Mesendoderm (in vitro differentiated cells): ENCODE measurements at regions not wholly inside any gene's neighbourhood (a gene's known extent, or its start where the extent isn't known, plus 50 kb on each side); places are given as distances from the start of the nearest gene placed in this dataset.

ENCODE experiments used
- DNase-seq: peaks from one replicate; pipeline ENCODE4 v3.0.0; 2013
- H2AK5ac ChIP-seq: 2 replicates; pipeline ENCODE4 v1.6.1; 2013; ENCODE audit warnings: low read length, inconsistent platforms
- H2BK120ac ChIP-seq: 2 replicates; pipeline ENCODE4 v1.6.1; 2013; ENCODE audit warnings: low read depth, mild to moderate bottlenecking, low read length, moderate library complexity, mixed read lengths
- H2BK15ac ChIP-seq: replicated peaks from 2 replicates; pipeline ENCODE4 v1.6.1; 2013; ENCODE audit warnings: low read depth, mild to moderate bottlenecking, moderate library complexity
- H2BK5ac ChIP-seq: 2 replicates; pipeline ENCODE4 v1.6.1; 2013; ENCODE audit warnings: low read length, inconsistent platforms
- H3K18ac ChIP-seq: 2 replicates; pipeline ENCODE4 v1.6.1; 2013; ENCODE audit warnings: mild to moderate bottlenecking, low read length, mixed read lengths
- H3K23ac ChIP-seq: one replicate; pipeline ENCODE4 v1.6.1; 2013; ENCODE audit warnings: low read length
- H3K27ac ChIP-seq: 2 replicates; pipeline ENCODE4 v1.5.1; 2013; ENCODE audit warnings: low read depth, mild to moderate bottlenecking, inconsistent platforms, low read length, moderate library complexity
- H3K27me3 ChIP-seq: 2 replicates; pipeline ENCODE4 v1.6.1; 2013; ENCODE audit warnings: low read length, control low read depth, mild to moderate bottlenecking, inconsistent platforms; ENCODE audit not compliant: insufficient read depth, poor library complexity
- H3K36me3 ChIP-seq: 2 replicates; pipeline ENCODE4 v1.6.1; 2013; ENCODE audit warnings: low read length, inconsistent platforms; ENCODE audit not compliant: control insufficient read depth, insufficient read depth
- H3K4ac ChIP-seq: one replicate; pipeline ENCODE4 v1.6.1; 2013; ENCODE audit warnings: low read depth, mild to moderate bottlenecking, low read length, moderate library complexity
- H3K4me1 ChIP-seq: 2 replicates; pipeline ENCODE4 v1.6.1; 2013; ENCODE audit warnings: low read depth, low read length, inconsistent platforms; ENCODE audit not compliant: control insufficient read depth
- H3K4me2 ChIP-seq: 2 replicates; pipeline ENCODE4 v1.6.1; 2013; ENCODE audit warnings: low read length
- H3K4me3 ChIP-seq: 2 replicates; pipeline ENCODE4 v1.5.1; 2013; ENCODE audit warnings: mild to moderate bottlenecking, low read length
- H3K56ac ChIP-seq: one replicate; pipeline ENCODE4 v1.6.1; 2013; ENCODE audit warnings: low read length
- H3K79me1 ChIP-seq: 2 replicates; pipeline ENCODE4 v1.6.1; 2013; ENCODE audit warnings: low read length, inconsistent platforms
- H3K79me2 ChIP-seq: 2 replicates; pipeline ENCODE4 v1.6.1; 2013; ENCODE audit warnings: mild to moderate bottlenecking, low read length; ENCODE audit not compliant: control insufficient read depth, insufficient read depth
- H3K9ac ChIP-seq: 2 replicates; pipeline ENCODE4 v1.6.1; 2013; ENCODE audit warnings: low read length, inconsistent platforms
- H4K5ac ChIP-seq: one replicate; pipeline ENCODE4 v1.6.1; 2013; ENCODE audit warnings: low read length
- H4K8ac ChIP-seq: one replicate; pipeline ENCODE4 v1.6.1; 2013; ENCODE audit warnings: low read depth, mild to moderate bottlenecking, control low read depth, low read length, moderate library complexity
- WGBS: extraction: QIAGEN DNeasy Blood & Tissue Kit; methylation state at CpG from one replicate; pipeline ENCODE4 v1.1.7; 2013; ENCODE audit warnings: low lambda C conversion rate, missing lambda C conversion rate; ENCODE audit not compliant: insufficient coverage; ENCODE audit errors: extremely low coverage; 5-methylcytosine and 5-hydroxymethylcytosine counted together

GRCh38 chrX:139191746-139192385 is 338.7 kb upstream of the F9 start:
- Histone ChIP-seq H2BK120ac (no peak overlapping the region), H3K4me3 (no peak overlapping the region), H3K27me3 (no peaks in the 10 kb centered on the region), H3K27ac (no peak overlapping the region), H3K4me2 (no peak overlapping the region), H2BK5ac (no peak overlapping the region), H4K8ac (no peak overlapping the region), H3K4ac (no peak overlapping the region), H3K18ac (no peak overlapping the region), H3K4me1 (peaks cover 2% of the 10 kb centered on the region), H4K5ac (no peak overlapping the region), H3K23ac (no peak overlapping the region), H3K79me2 (no peaks in the 10 kb centered on the region), H3K36me3 (no peaks in the 10 kb centered on the region), H2AK5ac (no peak overlapping the region), H3K79me1 (no peaks in the 10 kb centered on the region), H3K56ac (no peak overlapping the region), H2BK15ac (no peak overlapping the region), H3K9ac (no peak overlapping the region)
- DNase-seq, result no peak
- no CpG with 5 or more reads among the region's 6 CpGs for whole genome bisulfite sequencing

DNA sequence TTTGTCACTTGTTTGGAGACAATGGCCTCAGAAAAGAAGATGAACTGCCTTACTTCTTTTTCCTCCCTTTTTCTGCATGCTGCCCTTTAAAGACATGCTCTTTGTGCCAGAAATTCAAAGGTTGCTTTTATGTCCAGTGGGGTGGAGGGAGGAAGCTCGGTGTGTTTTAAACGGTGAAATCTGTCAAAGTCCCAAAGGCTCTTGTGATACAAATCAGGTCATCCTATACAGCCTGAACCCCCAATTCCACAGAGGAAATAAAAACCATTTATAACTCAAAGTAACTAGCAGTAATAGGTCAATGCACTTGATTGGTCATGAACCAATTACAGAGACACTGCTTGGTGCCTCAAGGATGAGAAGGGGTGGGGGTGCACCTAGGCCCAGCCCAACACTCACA is 339.3 kb upstream of the F9 start:
- peaks cover 3% of the 10 kb centered on the region for H3K4me1 ChIP-seq
- H3K27me3 ChIP-seq, result no peaks in the 10 kb centered on the region
- H3K79me1 ChIP-seq, result no peaks in the 10 kb centered on the region
- no peaks in the 10 kb centered on the region for H3K79me2 ChIP-seq
- H3K56ac ChIP-seq, result no peak overlapping the region
- no peak overlapping the region for H3K4me3 ChIP-seq
- H3K4me2 ChIP-seq, result no peak overlapping the region
- no peak overlapping the region for H3K4ac ChIP-seq
- no peak overlapping the region for H3K27ac ChIP-seq
- no peak overlapping the region for H4K8ac ChIP-seq
- no CpG with 5 or more reads among the region's 2 CpGs for WGBS
- no peak overlapping the region for H2AK5ac ChIP-seq
- no peak overlapping the region for H3K18ac ChIP-seq
- no peak overlapping the region for H2BK5ac ChIP-seq
- no peaks in the 10 kb centered on the region for H3K36me3 ChIP-seq
- H2BK15ac ChIP-seq, result no peak overlapping the region
- no peak overlapping the region for H4K5ac ChIP-seq
- H2BK120ac ChIP-seq, result no peak overlapping the region
- no peak overlapping the region for H3K9ac ChIP-seq
- DNase-seq, result no peak
- H3K23ac ChIP-seq, result no peak overlapping the region

DNA sequence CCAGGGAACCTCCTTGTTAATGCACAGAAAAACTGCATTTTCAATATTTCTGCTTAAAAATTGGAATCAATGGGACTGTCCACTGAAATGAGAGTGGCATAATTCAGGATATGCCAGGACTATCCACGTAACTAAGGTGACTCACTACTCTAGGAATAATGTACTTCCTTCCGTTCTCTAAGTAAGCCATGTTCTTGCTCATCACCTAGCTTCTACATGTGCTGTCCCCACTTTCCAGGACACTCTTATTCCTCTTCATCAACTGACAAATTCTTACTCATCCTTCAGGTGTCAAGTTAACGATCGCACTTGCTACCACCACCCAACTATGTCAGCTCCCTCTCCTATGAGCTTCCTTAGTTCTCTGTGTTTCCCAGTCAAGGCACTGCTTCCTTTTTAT is 342.8 kb upstream of the F9 start:
- no peak for DNase-seq
- H3K4ac ChIP-seq, result no peak overlapping the region

GRCh38 chrX:139186991-139187390 is 343.5 kb upstream of the F9 start:
- Histone ChIP-seq H3K23ac (no peak overlapping the region), H3K56ac (peak overlapping the region; percentile 34), H4K8ac (no peak overlapping the region), H3K79me2 (no peaks in the 10 kb centered on the region), H2BK5ac (no peak overlapping the region), H2AK5ac (no peak overlapping the region), H3K27me3 (no peaks in the 10 kb centered on the region), H3K9ac (no peak overlapping the region), H3K36me3 (no peaks in the 10 kb centered on the region), H3K27ac (no peak overlapping the region), H3K4me2 (no peak overlapping the region), H3K18ac (no peak overlapping the region), H3K4me1 (peaks cover 3% of the 10 kb centered on the region), H4K5ac (no peak overlapping the region), H2BK15ac (no peak overlapping the region), H3K4ac (no peak overlapping the region), H3K4me3 (no peak overlapping the region), H3K79me1 (no peaks in the 10 kb centered on the region), H2BK120ac (no peak overlapping the region)
- no peak for DNase-seq
- WGBS, result no CpG with 5 or more reads among the region's 1 CpG

More for the DNA sequence above, 342.8 kb upstream of the F9 start:
- no peaks in the 10 kb centered on the region for H3K79me2 ChIP-seq
- no peak overlapping the region for H3K4me2 ChIP-seq
- no peak overlapping the region for H4K8ac ChIP-seq
- no CpG with 5 or more reads among the region's 4 CpGs for whole genome bisulfite sequencing
- no peak overlapping the region for H2AK5ac ChIP-seq
- H3K27me3 ChIP-seq, result no peaks in the 10 kb centered on the region
- no peak overlapping the region for H3K23ac ChIP-seq
- H2BK5ac ChIP-seq, result no peak overlapping the region
- H3K4me3 ChIP-seq, result no peak overlapping the region
- peaks cover 3% of the 10 kb centered on the region for H3K4me1 ChIP-seq
- H3K27ac ChIP-seq, result no peak overlapping the region
- no peak overlapping the region for H2BK15ac ChIP-seq
- no peak overlapping the region for H3K9ac ChIP-seq
- no peak overlapping the region for H3K18ac ChIP-seq
- no peaks in the 10 kb centered on the region for H3K79me1 ChIP-seq
- H3K56ac ChIP-seq, result no peak overlapping the region
- no peak overlapping the region for H4K5ac ChIP-seq
- no peaks in the 10 kb centered on the region for H3K36me3 ChIP-seq
- H2BK120ac ChIP-seq, result no peak overlapping the region

GRCh38 chrX:139179592-139179991 is 350.9 kb upstream of the F9 start:
- no peak overlapping the region for H2BK5ac ChIP-seq
- H3K79me1 ChIP-seq, result no peaks in the 10 kb centered on the region
- H3K4me1 ChIP-seq, result no peaks in the 10 kb centered on the region
- no peaks in the 10 kb centered on the region for H3K79me2 ChIP-seq
- no peak overlapping the region for H3K4ac ChIP-seq
- WGBS, result no CpG with 5 or more reads among the region's 1 CpG
- H2BK120ac ChIP-seq, result no peak overlapping the region
- H4K5ac ChIP-seq, result no peak overlapping the region
- H4K8ac ChIP-seq, result no peak overlapping the region
- DNase-seq, result no peak
- H3K23ac ChIP-seq, result no peak overlapping the region
- H3K18ac ChIP-seq, result no peak overlapping the region
- H2BK15ac ChIP-seq, result no peak overlapping the region
- no peaks in the 10 kb centered on the region for H3K36me3 ChIP-seq
- no peak overlapping the region for H3K4me2 ChIP-seq
- no peaks in the 10 kb centered on the region for H3K27me3 ChIP-seq
- H3K9ac ChIP-seq, result no peak overlapping the region
- no peak overlapping the region for H3K4me3 ChIP-seq
- no peak overlapping the region for H3K56ac ChIP-seq
- no peak overlapping the region for H3K27ac ChIP-seq
- H2AK5ac ChIP-seq, result no peak overlapping the region

DNA sequence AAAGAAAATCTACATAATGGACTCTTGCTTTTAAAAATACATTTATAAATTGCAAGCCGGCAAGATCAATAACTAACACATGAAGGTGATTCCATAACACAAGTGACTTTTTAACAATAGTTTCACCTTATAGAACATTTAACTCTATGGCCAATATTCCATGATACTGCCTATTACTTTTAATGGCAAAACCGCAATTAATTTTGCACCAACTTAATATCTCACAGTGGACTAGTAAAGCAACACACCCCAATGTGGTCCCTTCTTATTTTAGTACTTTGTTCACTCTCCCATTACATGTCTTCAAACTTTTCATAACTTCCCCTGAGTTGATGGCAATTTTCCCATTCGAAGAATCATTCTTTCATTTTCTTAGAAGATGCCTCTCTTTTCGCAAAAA is 351.6 kb upstream of the F9 start:
- no peak overlapping the region for H3K4me2 ChIP-seq
- H3K79me1 ChIP-seq, result no peaks in the 10 kb centered on the region
- no peaks in the 10 kb centered on the region for H3K36me3 ChIP-seq
- H3K27me3 ChIP-seq, result no peaks in the 10 kb centered on the region
- H3K27ac ChIP-seq, result no peak overlapping the region
- H3K79me2 ChIP-seq, result no peaks in the 10 kb centered on the region
- no peak overlapping the region for H3K56ac ChIP-seq
- H3K9ac ChIP-seq, result no peak overlapping the region
- H2BK15ac ChIP-seq, result no peak overlapping the region
- no peaks in the 10 kb centered on the region for H3K4me1 ChIP-seq
- H2AK5ac ChIP-seq, result no peak overlapping the region
- WGBS, result no CpG with 5 or more reads among the region's 4 CpGs
- H4K5ac ChIP-seq, result no peak overlapping the region
- H3K18ac ChIP-seq, result no peak overlapping the region
- no peak overlapping the region for H4K8ac ChIP-seq
- no peak for DNase-seq
- H3K23ac ChIP-seq, result no peak overlapping the region
- H2BK5ac ChIP-seq, result no peak overlapping the region
- no peak overlapping the region for H3K4me3 ChIP-seq
- H2BK120ac ChIP-seq, result no peak overlapping the region
- H3K4ac ChIP-seq, result no peak overlapping the region
